Bone marrow (tissue), 2 donors: ENCODE measurements at regions not wholly inside any gene's neighbourhood (a gene's known extent, or its start where the extent isn't known, plus 50 kb on each side); places are given as distances from the start of the nearest gene placed in this dataset.
"Not testable (repeated sequence)": the region's sequence is repeated elsewhere in the genome, so short reads cannot be mapped to it uniquely, and the experiment has no call there.

Experiments
- DNase-seq, 2 donors: peaks; one replicate each; lab custom pipeline; 2025; lab: John Stamatoyannopoulos, UW

GRCh38 chr12:28023156-28023887, 50.8 kb upstream of the PTHLH start:
- no peak for DNase-seq

- no peak for DNase-seq
Observed at GRCh38 chr12:28024231-28024995, 51.9 kb upstream of the PTHLH start.

GRCh38 chr12:28025821-28026505, 53.4 kb upstream of the PTHLH start:
- DNase-seq = no peak

GRCh38 chr12:28026701-28027100, 54.2 kb upstream of the PTHLH start:
- no peak for DNase-seq

GRCh38 chr12:28027328-28027727, 54.8 kb upstream of the PTHLH start:
- DNase-seq = no peak

- DNase-seq = peak in 1 of 2 donors; percentile 76
Observed at GRCh38 chr12:28027947-28028724, 55.6 kb upstream of the PTHLH start.

GRCh38 chr12:28032811-28033537, 60.4 kb upstream of the PTHLH start:
- DNase-seq = no peak

- DNase-seq = no peak
Observed at GRCh38 chr12:28033538-28033915, 61.0 kb upstream of the PTHLH start.

GRCh38 chr12:28034271-28034670, 61.7 kb upstream of the PTHLH start:
- DNase-seq = no peak

- DNase-seq = no peak
Observed at GRCh38 chr12:28035500-28035899, 63.0 kb upstream of the PTHLH start.

- DNase-seq = no peak
Observed at GRCh38 chr12:28036940-28037339, 64.4 kb upstream of the PTHLH start.

GRCh38 chr12:28040246-28040645, 67.7 kb upstream of the PTHLH start:
- DNase-seq = no peak

- not testable (repeated sequence) for DNase-seq
Observed at GRCh38 chr12:28046600-28046999, 74.1 kb upstream of the PTHLH start.

GRCh38 chr12:28050606-28051005, 78.1 kb upstream of the PTHLH start:
- no peak for DNase-seq

GRCh38 chr12:28051516-28052354, 79.2 kb upstream of the PTHLH start:
- DNase-seq = no peak

GRCh38 chr12:28053564-28053963, 81.0 kb upstream of the PTHLH start:
- no peak for DNase-seq

GRCh38 chr12:28054583-28054982, 82.0 kb upstream of the PTHLH start:
- no peak for DNase-seq

GRCh38 chr12:28057856-28058615, 85.5 kb upstream of the PTHLH start:
- no peak for DNase-seq

- no peak for DNase-seq
Observed at GRCh38 chr12:28059220-28059619, 86.7 kb upstream of the PTHLH start.

- no peak for DNase-seq
Observed at GRCh38 chr12:28059668-28060067, 87.1 kb upstream of the PTHLH start.
